IMR-90 (cell line): ENCODE measurements at regions not wholly inside any gene's neighbourhood (a gene's known extent, or its start where the extent isn't known, plus 50 kb on each side); places are given as distances from the start of the nearest gene placed in this dataset.

Experiments used
- ATAC-seq: fragments of 200-7000 bp; cut with Tn5 transposase; 2 replicates; pipeline ENCODE4 v1.9.1; 2020; ENCODE audit warnings: low read depth, mild to moderate bottlenecking, moderate library complexity
- BruUV-seq: library from RNA; stranded (reverse); fragments of 400-500 nt; replicated peaks from 2 replicates; lab custom pipeline; 2021; lab: Mats Ljungman, UMichigan
- CTCF ChIA-PET: fragments of 300-600 bp; formaldehyde crosslinking; extraction: SDS; loops from one replicate; lab custom pipeline; 2021; ENCODE audit warnings: antibody characterized with exemption; lab: Yijun Ruan, JAX
- POLR2A ChIA-PET: fragments of 300-600 bp; sonication (Branson Sonifier 250); formaldehyde crosslinking; loops from one replicate; lab custom pipeline; 2022; ENCODE audit warnings: antibody characterized with exemption; ENCODE audit not compliant: unreplicated experiment; lab: Charles Lee
- DNase-seq: peaks from one replicate; pipeline ENCODE4 v3.0.0; 2013
- H2AFZ ChIP-seq: replicated peaks from 2 replicates; pipeline ENCODE3; 2013; ENCODE audit warnings: low read length, mild to moderate bottlenecking; ENCODE audit not compliant: poor library complexity
- H2AK5ac ChIP-seq: 2 replicates; pipeline ENCODE4 v1.6.1; 2013; ENCODE audit warnings: low read depth, low read length, inconsistent platforms
- H2AK9ac ChIP-seq: replicated peaks from 2 replicates; pipeline ENCODE3; 2013; ENCODE audit warnings: mild to moderate bottlenecking, low read depth, low read length, moderate library complexity; ENCODE audit not compliant: poor library complexity
- H2BK120ac ChIP-seq: 2 replicates; pipeline ENCODE4 v1.6.1; 2013; ENCODE audit warnings: low read depth, low read length, inconsistent platforms
- H2BK15ac ChIP-seq: 3 replicates; pipeline ENCODE4 v1.6.1; 2013; ENCODE audit warnings: low read depth, low read length, inconsistent platforms
- H2BK20ac ChIP-seq: 2 replicates; pipeline ENCODE4 v1.6.1; 2013; ENCODE audit warnings: low read depth, mild to moderate bottlenecking, inconsistent platforms, low read length, moderate library complexity
- H2BK5ac ChIP-seq: 2 replicates; pipeline ENCODE4 v1.6.1; 2013; ENCODE audit warnings: mild to moderate bottlenecking, low read depth, low read length, inconsistent platforms; ENCODE audit not compliant: poor library complexity, severe bottlenecking
- H3K14ac ChIP-seq: replicated peaks from 2 replicates; pipeline ENCODE4 v1.6.1; 2013; ENCODE audit warnings: low read depth, low read length, inconsistent platforms
- H3K18ac ChIP-seq: 2 replicates; pipeline ENCODE4 v1.6.1; 2013; ENCODE audit warnings: low read depth, low read length, control low read depth
- H3K23ac ChIP-seq: 2 replicates; pipeline ENCODE4 v1.6.1; 2013; ENCODE audit warnings: low read depth, low read length, inconsistent platforms
- H3K27ac ChIP-seq: 2 replicates; pipeline ENCODE4 v1.5.1; 2013; ENCODE audit warnings: mild to moderate bottlenecking, control low read depth, low read length; ENCODE audit not compliant: insufficient read depth
- H3K27me3 ChIP-seq: 2 replicates; pipeline ENCODE4 v1.6.1; 2013; ENCODE audit warnings: low read length; ENCODE audit not compliant: control insufficient read depth, insufficient read depth
- H3K36me3 ChIP-seq: 2 replicates; pipeline ENCODE4 v1.6.1; 2013; ENCODE audit warnings: low read length, mixed read lengths; ENCODE audit not compliant: control insufficient read depth, insufficient read depth
- H3K4ac ChIP-seq: 2 replicates; pipeline ENCODE4 v1.6.1; 2013; ENCODE audit warnings: low read depth, low read length, inconsistent platforms
- H3K4me1 ChIP-seq: 2 replicates; pipeline ENCODE4 v1.6.1; 2013; ENCODE audit warnings: low read length, mixed read lengths; ENCODE audit not compliant: control insufficient read depth, insufficient read depth
- H3K4me2 ChIP-seq: 2 replicates; pipeline ENCODE4 v1.6.1; 2013; ENCODE audit warnings: low read depth, mild to moderate bottlenecking, control low read depth, low read length, moderate library complexity
- H3K4me3 ChIP-seq: 2 replicates; pipeline ENCODE4 v1.5.1; 2013; ENCODE audit warnings: low read depth, mild to moderate bottlenecking, control low read depth, low read length, moderate library complexity; ENCODE audit not compliant: insufficient read depth
- H3K56ac ChIP-seq: 2 replicates; pipeline ENCODE4 v1.6.1; 2013; ENCODE audit warnings: low read length, inconsistent platforms; ENCODE audit not compliant: insufficient read depth; ENCODE audit errors: extremely low read depth
- H3K79me1 ChIP-seq, 2 experiments: 2 replicates each; pipeline ENCODE4 v1.6.1; 2013; ENCODE audit warnings: low read length in 2 of 2, inconsistent platforms in 1 of 2, low read depth in 1 of 2
- H3K9ac ChIP-seq: 2 replicates; pipeline ENCODE4 v1.6.1; 2013; ENCODE audit warnings: low read depth, low read length, control low read depth
- H3K9me1 ChIP-seq: 2 replicates; pipeline ENCODE4 v1.6.1; 2013; ENCODE audit warnings: low read length, inconsistent platforms; ENCODE audit not compliant: insufficient read depth
- H3K9me3 ChIP-seq: 2 replicates; pipeline ENCODE4 v1.6.1; 2013; ENCODE audit warnings: low read length; ENCODE audit not compliant: control insufficient read depth, insufficient read depth
- H4K20me1 ChIP-seq: 2 replicates; pipeline ENCODE4 v1.6.1; 2013; ENCODE audit warnings: low read length, inconsistent platforms; ENCODE audit not compliant: insufficient read depth
- H4K5ac ChIP-seq: 2 replicates; pipeline ENCODE4 v1.6.1; 2013; ENCODE audit warnings: mild to moderate bottlenecking, low read depth, low read length, control low read depth
- H4K8ac ChIP-seq, 2 experiments: 2 replicates each; pipeline ENCODE4 v1.6.1; 2013; ENCODE audit warnings: low read depth in 2 of 2, low read length in 2 of 2, control low read depth in 1 of 2, inconsistent platforms in 1 of 2
- H4K91ac ChIP-seq: 2 replicates; pipeline ENCODE4 v1.6.1; 2013; ENCODE audit warnings: low read depth, low read length, inconsistent platforms; ENCODE audit not compliant: insufficient read depth
- BHLHE40 ChIP-seq: fragments of 150-350 bp; IDR thresholded peaks from 2 replicates; pipeline ENCODE4 v1.6.1; 2016; ENCODE audit warnings: mild to moderate bottlenecking, low read depth, low read length
- CEBPB ChIP-seq: IDR thresholded peaks from 2 replicates; pipeline ENCODE4 v1.6.1; 2012; ENCODE audit warnings: low read depth, low read length, improper control_type of control experiment
- CTCF ChIP-seq: conservative IDR thresholded peaks from 2 replicates; pipeline ENCODE4 v1.5.1; 2012; ENCODE audit warnings: mild to moderate bottlenecking, low read depth, low read length, improper control_type of control experiment
- ELK1 ChIP-seq: fragments of 150-350 bp; IDR thresholded peaks from 2 replicates; pipeline ENCODE4 v1.6.1; 2016; ENCODE audit warnings: low read depth, mild to moderate bottlenecking, low read length, moderate library complexity, borderline replicate concordance
- FOS ChIP-seq: fragments of 150-350 bp; IDR thresholded peaks from 2 replicates; pipeline ENCODE4 v1.6.1; 2016; ENCODE audit warnings: low read depth, low read length
- MAZ ChIP-seq: IDR thresholded peaks from 2 replicates; pipeline ENCODE4 v1.6.1; 2012; ENCODE audit warnings: low read depth, mild to moderate bottlenecking, low read length, improper control_type of control experiment, moderate library complexity, borderline replicate concordance
- MXI1 ChIP-seq: IDR thresholded peaks from 2 replicates; pipeline ENCODE4 v1.6.1; 2012; ENCODE audit warnings: low read depth, mild to moderate bottlenecking, low read length, moderate library complexity, borderline replicate concordance
- RCOR1 ChIP-seq: IDR thresholded peaks from 2 replicates; pipeline ENCODE4 v1.6.1; 2012; ENCODE audit warnings: mild to moderate bottlenecking, low read length, improper control_type of control experiment; ENCODE audit not compliant: insufficient replicate concordance
- RFX5 ChIP-seq: IDR thresholded peaks from 2 replicates; pipeline ENCODE4 v1.8.0; 2012; ENCODE audit warnings: low read depth, mild to moderate bottlenecking, low read length, moderate library complexity
- SMC3 ChIP-seq: fragments of 150-350 bp; IDR thresholded peaks from 2 replicates; pipeline ENCODE4 v1.6.1; 2016; ENCODE audit warnings: low read depth, mild to moderate bottlenecking, antibody characterized with exemption, low read length, moderate library complexity
- USF2 ChIP-seq: fragments of 150-350 bp; IDR thresholded peaks from 2 replicates; pipeline ENCODE4 v1.6.1; 2017; ENCODE audit warnings: mild to moderate bottlenecking, antibody characterized with exemption, low read length, low read depth
- WGBS, 2 experiments: methylation state at CpG; one replicate each; pipeline versions ENCODE4 v1.1.5 to v1.1.7; 2013; ENCODE audit warnings: missing lambda C conversion rate in 2 of 2; ENCODE audit not compliant: insufficient read length in 1 of 2; ENCODE audit errors: extremely low coverage in 2 of 2; 5-methylcytosine and 5-hydroxymethylcytosine counted together
- dilution Hi-C: fragments of 300-500 bp; cut with HindIII; formaldehyde crosslinking; loops from one replicate; pipeline ENCODE4 v1.14.3; 2018; ENCODE audit warnings: low sequenced_read_pairs; ENCODE audit not compliant: unreplicated experiment
- in situ Hi-C: fragments of 300-500 bp; cut with MboI; formaldehyde crosslinking; loops from 3 replicates; pipeline ENCODE4 v1.14.3; 2019; ENCODE audit warnings: low sequenced_read_pairs, inconsistent platforms, mixed read lengths
- intact Hi-C: fragments of 100-400 bp; cut with micrococcal nuclease; formaldehyde crosslinking; loops from 2 replicates; pipeline ENCODE4 v1.10.0; 2022

- H3K4ac ChIP-seq, result no peak overlapping the region
- H2AK9ac ChIP-seq, result no peak overlapping the region
- ATAC-seq (no peak), DNase-seq (peak; percentile 39)
- 0 out of 2 replicates have a peak overlapping the region, but pooled peaks have one; percentile 3 for H3K14ac ChIP-seq
- H2BK15ac ChIP-seq, result peak overlapping the region; percentile 85; the same call in 1 of the 3 replicates
- BruUV-seq, result no TSS peak
- H2AK5ac ChIP-seq, result peak overlapping the region; percentile 80
- H3K9me1 ChIP-seq, result peaks cover 7% of the 10 kb centered on the region; the same call in 1 of the 2 replicates
- no peak for TF ChIP-seq RFX5
- no peak for TF ChIP-seq RCOR1
- TF ChIP-seq MXI1, result no peak
- TF ChIP-seq ELK1, result no peak
- TF ChIP-seq USF2, result no peak
- no peak for TF ChIP-seq CTCF
- no peak for TF ChIP-seq SMC3
- TF ChIP-seq CEBPB, result no peak
- no peak for TF ChIP-seq FOS
- TF ChIP-seq BHLHE40, result no peak
- TF ChIP-seq MAZ, result no peak
- intact Hi-C loops (no loop called here), in situ Hi-C loops (no loop called here), dilution Hi-C loops (no loop called here)
- peaks cover 21% of the 10 kb centered on the region for H3K4me1 ChIP-seq
- H3K9ac ChIP-seq, result no peak overlapping the region
- H2BK5ac ChIP-seq, result peak overlapping the region; percentile 12
- H4K8ac ChIP-seq, result no peak overlapping the region
- H3K56ac ChIP-seq, result no peak overlapping the region
- H3K23ac ChIP-seq, result no peak overlapping the region
- CTCF ChIA-PET, result interaction anchor here (1.2 kb wide), 2 partner anchors 15 to 42 kb away, joined by 4 read pairs; no protein-coding TSS in a partner anchor
- no peak overlapping the region for H2AFZ ChIP-seq
- H3K27ac ChIP-seq, result no peak overlapping the region
- H4K5ac ChIP-seq, result no peak overlapping the region
- no peak overlapping the region for H3K4me3 ChIP-seq
- H3K79me1 ChIP-seq, result no peaks in the 10 kb centered on the region
- WGBS, 2 experiments, result 83% methylated on average over 1 of the region's 6 CpGs; no CpG with 5 or more reads in 1 of the 2 experiments
- H3K9me3 ChIP-seq, result no peaks in the 10 kb centered on the region
- peak overlapping the region; percentile 24; the same call in 1 of the 2 replicates for H3K18ac ChIP-seq
- H2BK20ac ChIP-seq, result no peak overlapping the region
- H4K20me1 ChIP-seq, result no peaks in the 10 kb centered on the region
- H3K4me2 ChIP-seq, result no peak overlapping the region
- no peaks in the 10 kb centered on the region for H3K36me3 ChIP-seq
- POLR2A ChIA-PET, result no interaction called here
- H4K91ac ChIP-seq, result no peak overlapping the region
- peak overlapping the region; percentile 9; the same call in 1 of the 2 replicates for H2BK120ac ChIP-seq
- no peaks in the 10 kb centered on the region for H3K27me3 ChIP-seq
Observed at GRCh38 chr5:17147617-17148016, 69.8 kb upstream of the BASP1 start.
